IMR-90 (cell line): ENCODE measurements at regions not wholly inside any gene's neighbourhood (a gene's known extent, or its start where the extent isn't known, plus 50 kb on each side); places are given as distances from the start of the nearest gene placed in this dataset.

Experiments
- ATAC-seq: fragments of 200-7000 bp; cut with Tn5 transposase; 2 replicates; pipeline ENCODE4 v1.9.1; 2020; ENCODE audit warnings: low read depth, mild to moderate bottlenecking, moderate library complexity
- BruUV-seq: library from RNA; stranded (reverse); fragments of 400-500 nt; replicated peaks from 2 replicates; lab custom pipeline; 2021; lab: Mats Ljungman, UMichigan
- CTCF ChIA-PET: fragments of 300-600 bp; formaldehyde crosslinking; extraction: SDS; loops from one replicate; lab custom pipeline; 2021; ENCODE audit warnings: antibody characterized with exemption; lab: Yijun Ruan, JAX
- POLR2A ChIA-PET: fragments of 300-600 bp; sonication (Branson Sonifier 250); formaldehyde crosslinking; loops from one replicate; lab custom pipeline; 2022; ENCODE audit warnings: antibody characterized with exemption; ENCODE audit not compliant: unreplicated experiment; lab: Charles Lee
- DNase-seq: peaks from one replicate; pipeline ENCODE4 v3.0.0; 2013
- H2AFZ ChIP-seq: replicated peaks from 2 replicates; pipeline ENCODE3; 2013; ENCODE audit warnings: low read length, mild to moderate bottlenecking; ENCODE audit not compliant: poor library complexity
- H2AK5ac ChIP-seq: 2 replicates; pipeline ENCODE4 v1.6.1; 2013; ENCODE audit warnings: low read depth, low read length, inconsistent platforms
- H2AK9ac ChIP-seq: replicated peaks from 2 replicates; pipeline ENCODE3; 2013; ENCODE audit warnings: mild to moderate bottlenecking, low read depth, low read length, moderate library complexity; ENCODE audit not compliant: poor library complexity
- H2BK120ac ChIP-seq: 2 replicates; pipeline ENCODE4 v1.6.1; 2013; ENCODE audit warnings: low read depth, low read length, inconsistent platforms
- H2BK15ac ChIP-seq: 3 replicates; pipeline ENCODE4 v1.6.1; 2013; ENCODE audit warnings: low read depth, low read length, inconsistent platforms
- H2BK20ac ChIP-seq: 2 replicates; pipeline ENCODE4 v1.6.1; 2013; ENCODE audit warnings: low read depth, mild to moderate bottlenecking, inconsistent platforms, low read length, moderate library complexity
- H2BK5ac ChIP-seq: 2 replicates; pipeline ENCODE4 v1.6.1; 2013; ENCODE audit warnings: mild to moderate bottlenecking, low read depth, low read length, inconsistent platforms; ENCODE audit not compliant: poor library complexity, severe bottlenecking
- H3K14ac ChIP-seq: replicated peaks from 2 replicates; pipeline ENCODE4 v1.6.1; 2013; ENCODE audit warnings: low read depth, low read length, inconsistent platforms
- H3K18ac ChIP-seq: 2 replicates; pipeline ENCODE4 v1.6.1; 2013; ENCODE audit warnings: low read depth, low read length, control low read depth
- H3K23ac ChIP-seq: 2 replicates; pipeline ENCODE4 v1.6.1; 2013; ENCODE audit warnings: low read depth, low read length, inconsistent platforms
- H3K27ac ChIP-seq: 2 replicates; pipeline ENCODE4 v1.5.1; 2013; ENCODE audit warnings: mild to moderate bottlenecking, control low read depth, low read length; ENCODE audit not compliant: insufficient read depth
- H3K27me3 ChIP-seq: 2 replicates; pipeline ENCODE4 v1.6.1; 2013; ENCODE audit warnings: low read length; ENCODE audit not compliant: control insufficient read depth, insufficient read depth
- H3K36me3 ChIP-seq: 2 replicates; pipeline ENCODE4 v1.6.1; 2013; ENCODE audit warnings: low read length, mixed read lengths; ENCODE audit not compliant: control insufficient read depth, insufficient read depth
- H3K4ac ChIP-seq: 2 replicates; pipeline ENCODE4 v1.6.1; 2013; ENCODE audit warnings: low read depth, low read length, inconsistent platforms
- H3K4me1 ChIP-seq: 2 replicates; pipeline ENCODE4 v1.6.1; 2013; ENCODE audit warnings: low read length, mixed read lengths; ENCODE audit not compliant: control insufficient read depth, insufficient read depth
- H3K4me2 ChIP-seq: 2 replicates; pipeline ENCODE4 v1.6.1; 2013; ENCODE audit warnings: low read depth, mild to moderate bottlenecking, control low read depth, low read length, moderate library complexity
- H3K4me3 ChIP-seq: 2 replicates; pipeline ENCODE4 v1.5.1; 2013; ENCODE audit warnings: low read depth, mild to moderate bottlenecking, control low read depth, low read length, moderate library complexity; ENCODE audit not compliant: insufficient read depth
- H3K56ac ChIP-seq: 2 replicates; pipeline ENCODE4 v1.6.1; 2013; ENCODE audit warnings: low read length, inconsistent platforms; ENCODE audit not compliant: insufficient read depth; ENCODE audit errors: extremely low read depth
- H3K79me1 ChIP-seq, 2 experiments: 2 replicates each; pipeline ENCODE4 v1.6.1; 2013; ENCODE audit warnings: low read length in 2 of 2, inconsistent platforms in 1 of 2, low read depth in 1 of 2
- H3K9ac ChIP-seq: 2 replicates; pipeline ENCODE4 v1.6.1; 2013; ENCODE audit warnings: low read depth, low read length, control low read depth
- H3K9me1 ChIP-seq: 2 replicates; pipeline ENCODE4 v1.6.1; 2013; ENCODE audit warnings: low read length, inconsistent platforms; ENCODE audit not compliant: insufficient read depth
- H3K9me3 ChIP-seq: 2 replicates; pipeline ENCODE4 v1.6.1; 2013; ENCODE audit warnings: low read length; ENCODE audit not compliant: control insufficient read depth, insufficient read depth
- H4K20me1 ChIP-seq: 2 replicates; pipeline ENCODE4 v1.6.1; 2013; ENCODE audit warnings: low read length, inconsistent platforms; ENCODE audit not compliant: insufficient read depth
- H4K5ac ChIP-seq: 2 replicates; pipeline ENCODE4 v1.6.1; 2013; ENCODE audit warnings: mild to moderate bottlenecking, low read depth, low read length, control low read depth
- H4K8ac ChIP-seq, 2 experiments: 2 replicates each; pipeline ENCODE4 v1.6.1; 2013; ENCODE audit warnings: low read depth in 2 of 2, low read length in 2 of 2, control low read depth in 1 of 2, inconsistent platforms in 1 of 2
- H4K91ac ChIP-seq: 2 replicates; pipeline ENCODE4 v1.6.1; 2013; ENCODE audit warnings: low read depth, low read length, inconsistent platforms; ENCODE audit not compliant: insufficient read depth
- BHLHE40 ChIP-seq: fragments of 150-350 bp; IDR thresholded peaks from 2 replicates; pipeline ENCODE4 v1.6.1; 2016; ENCODE audit warnings: mild to moderate bottlenecking, low read depth, low read length
- CEBPB ChIP-seq: IDR thresholded peaks from 2 replicates; pipeline ENCODE4 v1.6.1; 2012; ENCODE audit warnings: low read depth, low read length, improper control_type of control experiment
- RAD21 ChIP-seq: IDR thresholded peaks from 2 replicates; pipeline ENCODE4 v1.6.1; 2012; ENCODE audit warnings: low read length, improper control_type of control experiment
- RFX5 ChIP-seq: IDR thresholded peaks from 2 replicates; pipeline ENCODE4 v1.8.0; 2012; ENCODE audit warnings: low read depth, mild to moderate bottlenecking, low read length, moderate library complexity
- WGBS, 2 experiments: methylation state at CpG; one replicate each; pipeline versions ENCODE4 v1.1.5 to v1.1.7; 2013; ENCODE audit warnings: missing lambda C conversion rate in 2 of 2; ENCODE audit not compliant: insufficient read length in 1 of 2; ENCODE audit errors: extremely low coverage in 2 of 2; 5-methylcytosine and 5-hydroxymethylcytosine counted together
- dilution Hi-C: fragments of 300-500 bp; cut with HindIII; formaldehyde crosslinking; loops from one replicate; pipeline ENCODE4 v1.14.3; 2018; ENCODE audit warnings: low sequenced_read_pairs; ENCODE audit not compliant: unreplicated experiment
- in situ Hi-C: fragments of 300-500 bp; cut with MboI; formaldehyde crosslinking; loops from 3 replicates; pipeline ENCODE4 v1.14.3; 2019; ENCODE audit warnings: low sequenced_read_pairs, inconsistent platforms, mixed read lengths
- intact Hi-C: fragments of 100-400 bp; cut with micrococcal nuclease; formaldehyde crosslinking; loops from 2 replicates; pipeline ENCODE4 v1.10.0; 2022
- TF ChIP-seq, protein P1 (sequence below): fragments of 150-350 bp; IDR thresholded peaks from 2 replicates; pipeline ENCODE4 v1.6.1; 2017; ENCODE audit warnings: mild to moderate bottlenecking, antibody characterized with exemption, low read length, low read depth

DNA sequence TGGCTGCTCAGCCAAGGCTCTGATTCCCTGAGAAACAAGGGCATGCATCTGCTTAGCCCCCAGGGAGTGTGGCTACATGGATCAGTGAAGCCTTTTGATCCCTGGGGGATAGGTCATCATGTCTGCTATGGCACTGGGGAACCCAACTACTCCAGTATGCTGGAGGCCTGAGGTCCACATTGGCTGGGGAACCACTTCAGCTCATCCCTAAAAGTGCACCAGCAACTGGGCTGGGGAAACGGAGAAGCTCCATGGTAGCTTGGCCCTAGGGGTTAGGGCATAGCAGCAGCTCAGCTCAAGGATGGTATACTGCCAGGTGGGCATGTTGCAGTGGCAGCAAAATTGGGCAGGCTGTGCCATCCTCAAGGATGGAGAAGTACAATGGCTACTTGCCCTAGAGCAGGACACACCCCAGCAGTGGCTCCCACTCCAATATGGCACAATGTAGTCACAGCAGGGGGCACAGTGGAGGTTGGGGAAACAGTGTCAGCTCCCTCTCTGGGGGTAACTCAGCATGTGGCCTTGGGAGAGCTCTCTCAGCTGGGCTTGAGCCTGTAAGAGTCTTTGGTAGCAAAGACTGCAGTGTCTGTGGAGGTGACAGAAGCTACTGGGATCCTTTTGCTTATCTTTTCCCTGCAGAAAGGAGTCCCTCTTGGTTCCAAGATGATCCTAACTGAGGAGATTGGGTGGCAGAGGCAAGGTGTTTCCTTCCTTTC lies 111.5 kb upstream of the FSTL4 start:
- Histone ChIP-seq H2AK9ac (no peak overlapping the region), H3K27ac (no peak overlapping the region), H3K36me3 (no peaks in the 10 kb centered on the region), H3K18ac (no peak overlapping the region), H2BK5ac (no peak overlapping the region), H2AK5ac (no peak overlapping the region), H2BK15ac (no peak overlapping the region), H3K4me1 (no peaks in the 10 kb centered on the region), H4K91ac (no peak overlapping the region), H3K23ac (no peak overlapping the region), H3K9me3 (no peaks in the 10 kb centered on the region), H2AFZ (no peak overlapping the region), H2BK120ac (no peak overlapping the region), H4K5ac (no peak overlapping the region), H3K4me2 (no peak overlapping the region), H3K27me3 (no peaks in the 10 kb centered on the region; the same call in 1 of the 2 replicates), H3K79me1 (no peaks in the 10 kb centered on the region), H3K4me3 (no peak overlapping the region), H2BK20ac (no peak overlapping the region), H4K8ac (no peak overlapping the region), H3K9ac (no peak overlapping the region), H3K56ac (no peak overlapping the region), H3K14ac (no peak overlapping the region), H3K4ac (no peak overlapping the region), H3K9me1 (no peaks in the 10 kb centered on the region), H4K20me1 (no peaks in the 10 kb centered on the region)
- dilution Hi-C loops (no loop called here), intact Hi-C loops (no loop called here), in situ Hi-C loops (no loop called here)
- TF ChIP-seq CEBPB: no peak
- TF ChIP-seq, protein P1, sequence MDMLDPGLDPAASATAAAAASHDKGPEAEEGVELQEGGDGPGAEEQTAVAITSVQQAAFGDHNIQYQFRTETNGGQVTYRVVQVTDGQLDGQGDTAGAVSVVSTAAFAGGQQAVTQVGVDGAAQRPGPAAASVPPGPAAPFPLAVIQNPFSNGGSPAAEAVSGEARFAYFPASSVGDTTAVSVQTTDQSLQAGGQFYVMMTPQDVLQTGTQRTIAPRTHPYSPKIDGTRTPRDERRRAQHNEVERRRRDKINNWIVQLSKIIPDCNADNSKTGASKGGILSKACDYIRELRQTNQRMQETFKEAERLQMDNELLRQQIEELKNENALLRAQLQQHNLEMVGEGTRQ: no peak
- TF ChIP-seq RAD21: no peak
- TF ChIP-seq RFX5: no peak
- no peak for TF ChIP-seq BHLHE40
- CTCF ChIA-PET: no interaction called here
- POLR2A ChIA-PET: no interaction called here
- no CpG with 5 or more reads among the region's 1 CpG for whole genome bisulfite sequencing, 2 experiments
- BruUV-seq: no TSS peak
- DNase-seq (no peak), ATAC-seq (no peak)
